ENCODE measurements at regions not wholly inside any gene's neighbourhood (a gene's known extent, or its start where the extent isn't known, plus 50 kb on each side); places are given as distances from the start of the nearest gene placed in this dataset.
"Not testable (repeated sequence)": the region's sequence is repeated elsewhere in the genome, so short reads cannot be mapped to it uniquely, and the experiment has no call there.

- DNase-seq: no peak
These were observed 452.0 kb downstream of the PREX1 start for GRCh38 chr20:48375804-48376203.

GRCh38 chr20:48374991-48375595 is 452.7 kb downstream of the PREX1 start:
- DNase-seq: no peak

- not testable (repeated sequence) for DNase-seq
These were observed 453.5 kb downstream of the PREX1 start for GRCh38 chr20:48374031-48374907.

GRCh38 chr20:48373555-48373934 is 454.3 kb downstream of the PREX1 start:
- no peak for DNase-seq

GRCh38 chr20:48372851-48373554 is 454.8 kb downstream of the PREX1 start:
- not testable (repeated sequence) for DNase-seq

GRCh38 chr20:48371211-48371610 is 456.6 kb downstream of the PREX1 start:
- no peak for DNase-seq

GRCh38 chr20:48368580-48369021 is 459.2 kb downstream of the PREX1 start:
- DNase-seq: not testable (repeated sequence)

- not testable (repeated sequence) for DNase-seq
These were observed 460.0 kb downstream of the PREX1 start for GRCh38 chr20:48367541-48368358.

- DNase-seq: no peak
These were observed 461.6 kb downstream of the PREX1 start for GRCh38 chr20:48366230-48366629.

GRCh38 chr20:48364688-48365421 is 462.9 kb downstream of the PREX1 start:
- no peak for DNase-seq

- DNase-seq: no peak
These were observed 463.7 kb downstream of the PREX1 start for GRCh38 chr20:48364055-48364454.

- no peak for DNase-seq
These were observed 467.3 kb downstream of the PREX1 start for GRCh38 chr20:48360342-48360975.

- no peak for DNase-seq
These were observed 468.0 kb downstream of the PREX1 start for GRCh38 chr20:48359692-48360341.

- not testable (repeated sequence) for DNase-seq
These were observed 468.8 kb downstream of the PREX1 start for GRCh38 chr20:48359055-48359390.

- no peak for DNase-seq
These were observed 469.4 kb downstream of the PREX1 start for GRCh38 chr20:48358176-48359054.

GRCh38 chr20:48357714-48358113 is 470.1 kb downstream of the PREX1 start:
- DNase-seq: no peak

- DNase-seq: no peak
These were observed 472.9 kb downstream of the PREX1 start for GRCh38 chr20:48354903-48355302.

- DNase-seq: no peak
These were observed 473.4 kb downstream of the PREX1 start for GRCh38 chr20:48354320-48354876.

GRCh38 chr20:48352628-48353027 is 475.2 kb downstream of the PREX1 start:
- no peak for DNase-seq

- DNase-seq: no peak
These were observed 475.8 kb downstream of the PREX1 start for GRCh38 chr20:48352042-48352441.

All from activated CD4-positive, alpha-beta T cell treated with anti-CD3 and anti-CD28 coated beads, Interleukin-2, amount 50 U/mL, for 4 hours (primary cell).